GM12865 (cell line): ENCODE measurements at regions not wholly inside any gene's neighbourhood (a gene's known extent, or its start where the extent isn't known, plus 50 kb on each side); places are given as distances from the start of the nearest gene placed in this dataset.
A peak's percentile ranks its signal among the peaks of the same experiment; 100 is the strongest.

Experiments used
- DNase-seq: peaks from one replicate; pipeline ENCODE4 v3.0.0; 2010; ENCODE audit warnings: low read depth
- H3K4me3 ChIP-seq: 2 replicates; pipeline ENCODE4 v1.5.1; 2011; ENCODE audit warnings: mild to moderate bottlenecking, low read depth, low read length, control low read depth
- TF ChIP-seq, protein P1 (sequence below): IDR thresholded peaks from 2 replicates; pipeline ENCODE4 v1.5.1; 2011; ENCODE audit warnings: low read length, control low read depth, low read depth, inconsistent platforms; ENCODE audit not compliant: insufficient read depth; ENCODE audit errors: missing control alignments

DNA sequence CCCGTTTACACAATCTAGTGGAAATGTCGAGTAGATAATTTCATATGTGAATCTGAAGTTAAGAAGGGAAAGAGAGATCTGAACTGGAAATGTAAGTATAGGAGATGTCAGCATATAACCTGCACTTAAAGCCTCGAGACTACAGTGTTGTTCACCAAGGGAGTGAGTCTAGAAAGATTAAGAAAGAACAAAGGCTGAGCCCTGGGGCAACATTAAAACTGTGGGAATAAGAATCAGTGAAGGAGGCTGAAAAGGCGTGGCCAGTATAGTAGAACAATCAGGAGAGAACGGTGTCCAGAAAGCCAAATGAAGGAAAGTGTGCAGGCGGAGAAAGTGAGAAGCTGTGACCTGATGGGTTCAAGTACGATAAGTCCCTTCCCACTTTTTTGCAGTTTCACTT, 118.8 kb upstream of the TENM3 start:
- H3K4me3 ChIP-seq: no peak overlapping the region
- TF ChIP-seq, protein P1, sequence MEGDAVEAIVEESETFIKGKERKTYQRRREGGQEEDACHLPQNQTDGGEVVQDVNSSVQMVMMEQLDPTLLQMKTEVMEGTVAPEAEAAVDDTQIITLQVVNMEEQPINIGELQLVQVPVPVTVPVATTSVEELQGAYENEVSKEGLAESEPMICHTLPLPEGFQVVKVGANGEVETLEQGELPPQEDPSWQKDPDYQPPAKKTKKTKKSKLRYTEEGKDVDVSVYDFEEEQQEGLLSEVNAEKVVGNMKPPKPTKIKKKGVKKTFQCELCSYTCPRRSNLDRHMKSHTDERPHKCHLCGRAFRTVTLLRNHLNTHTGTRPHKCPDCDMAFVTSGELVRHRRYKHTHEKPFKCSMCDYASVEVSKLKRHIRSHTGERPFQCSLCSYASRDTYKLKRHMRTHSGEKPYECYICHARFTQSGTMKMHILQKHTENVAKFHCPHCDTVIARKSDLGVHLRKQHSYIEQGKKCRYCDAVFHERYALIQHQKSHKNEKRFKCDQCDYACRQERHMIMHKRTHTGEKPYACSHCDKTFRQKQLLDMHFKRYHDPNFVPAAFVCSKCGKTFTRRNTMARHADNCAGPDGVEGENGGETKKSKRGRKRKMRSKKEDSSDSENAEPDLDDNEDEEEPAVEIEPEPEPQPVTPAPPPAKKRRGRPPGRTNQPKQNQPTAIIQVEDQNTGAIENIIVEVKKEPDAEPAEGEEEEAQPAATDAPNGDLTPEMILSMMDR: no peak
- no peak for DNase-seq

DNA sequence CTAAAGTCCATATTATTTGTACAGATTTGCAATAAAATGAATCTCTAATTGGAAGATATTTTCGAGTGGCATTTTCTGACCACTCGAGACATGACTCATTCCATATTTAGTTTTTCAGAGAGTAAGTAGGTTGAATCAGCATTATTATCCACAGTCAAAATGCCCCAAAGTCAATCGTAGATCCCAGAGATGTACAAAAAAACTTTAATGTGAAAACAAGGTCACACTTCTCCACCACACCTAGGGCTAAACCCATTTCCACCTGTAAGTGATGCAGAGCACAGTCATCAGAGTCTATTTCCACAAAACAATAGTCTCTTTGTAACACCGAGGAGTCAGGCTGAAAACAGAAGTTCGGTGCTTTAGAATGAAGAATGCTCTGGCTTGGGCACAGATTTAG, 117.1 kb upstream of the TENM3 start:
- TF ChIP-seq, protein P1: no peak
- no peak overlapping the region for H3K4me3 ChIP-seq
- no peak for DNase-seq

DNA sequence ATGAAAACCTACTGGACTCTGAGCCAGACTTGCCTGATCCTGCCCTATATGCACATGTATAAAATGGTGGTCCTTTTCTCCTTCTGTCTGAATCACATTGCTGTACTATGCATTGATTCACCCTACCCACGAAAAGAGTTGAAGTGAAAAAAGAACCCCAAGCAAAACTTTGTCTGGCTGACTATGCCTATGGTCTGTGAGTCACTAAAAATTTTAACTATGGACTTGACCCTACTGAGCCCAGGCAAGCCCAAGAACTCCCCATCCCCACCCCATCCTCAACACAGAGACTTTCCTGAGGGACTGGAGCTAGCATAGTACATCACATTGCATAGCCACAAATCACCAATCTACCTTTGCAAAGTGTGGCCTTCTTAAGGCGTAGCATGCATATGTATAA, 116.6 kb upstream of the TENM3 start:
- DNase-seq: no peak
- H3K4me3 ChIP-seq: no peak overlapping the region
- TF ChIP-seq, protein P1: no peak

DNA sequence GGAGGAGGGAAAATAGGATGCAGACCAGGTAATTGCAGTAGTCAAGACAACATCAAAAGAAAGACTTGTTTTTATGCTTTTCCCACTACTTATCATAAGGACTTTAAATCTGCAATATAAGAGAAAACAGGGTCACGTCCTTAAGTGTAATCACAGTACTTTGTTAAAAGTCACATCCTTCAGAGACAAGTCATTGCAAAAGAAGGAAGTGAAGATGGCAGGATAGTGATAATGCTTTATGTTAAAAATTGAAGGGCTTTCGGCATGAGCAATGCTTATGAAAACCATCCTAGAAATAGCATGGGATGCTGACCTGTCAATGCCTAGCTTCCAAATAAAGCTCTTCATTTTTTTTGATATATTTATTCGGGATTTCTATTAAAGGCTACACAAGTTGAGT, 110.2 kb upstream of the TENM3 start:
- peak; percentile 24 for DNase-seq
- no peak overlapping the region for H3K4me3 ChIP-seq
- TF ChIP-seq, protein P1: no peak

- DNase-seq: no peak
- TF ChIP-seq, protein P1: no peak
- H3K4me3 ChIP-seq: no peak overlapping the region
Measured at GRCh38 chr4:182134261-182134660, 108.9 kb upstream of the TENM3 start.

DNA sequence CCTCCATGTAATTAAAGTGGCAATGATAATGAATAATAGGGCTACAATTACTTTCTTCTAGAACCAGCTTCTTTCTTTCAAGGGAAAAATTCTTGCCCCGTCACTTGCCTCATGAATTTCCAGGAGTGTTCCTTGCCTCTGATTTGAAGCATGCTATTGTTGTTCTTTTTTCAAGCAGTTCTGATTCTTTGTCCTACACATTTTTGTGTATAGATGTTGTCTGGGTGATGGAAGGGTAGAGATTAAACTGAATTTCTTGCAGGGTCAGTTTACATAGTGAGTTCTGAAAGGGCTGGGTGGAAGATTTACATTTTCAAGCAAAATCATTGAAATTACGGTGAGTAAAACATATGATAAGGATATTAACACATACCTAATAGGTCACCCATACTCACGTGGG, 107.0 kb upstream of the TENM3 start:
- TF ChIP-seq, protein P1: no peak
- no peak for DNase-seq
- H3K4me3 ChIP-seq: no peak overlapping the region

DNA sequence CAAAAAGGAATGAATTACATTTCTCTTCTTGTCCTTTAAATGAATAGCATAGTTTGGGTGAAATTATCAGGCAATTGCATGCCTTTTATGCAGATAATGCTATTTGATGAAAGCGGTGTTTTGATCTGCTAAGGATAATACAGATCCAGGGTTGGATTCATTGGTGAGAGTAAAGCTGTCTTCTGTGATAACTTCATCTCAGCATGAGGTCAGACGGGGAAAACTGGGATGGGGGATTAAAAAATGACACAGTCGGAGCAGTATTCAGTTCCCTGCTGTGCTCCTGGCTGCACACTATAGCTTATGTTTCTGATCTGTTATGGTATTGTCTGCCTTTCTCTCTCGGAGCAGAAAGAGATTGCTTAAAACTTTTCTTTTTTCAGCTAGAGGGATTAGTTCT, 105.9 kb upstream of the TENM3 start:
- TF ChIP-seq, protein P1: no peak
- H3K4me3 ChIP-seq: no peak overlapping the region
- no peak for DNase-seq
